WTC11 (cell line): ENCODE measurements at regions not wholly inside any gene's neighbourhood (a gene's known extent, or its start where the extent isn't known, plus 50 kb on each side); places are given as distances from the start of the nearest gene placed in this dataset.

ENCODE experiments used
- CTCF ChIP-seq: fragments of 200-600 bp; IDR thresholded peaks from 2 replicates; pipeline ENCODE4 v1.8.0; 2022; ENCODE audit warnings: antibody characterized with exemption
- E2F1 ChIP-seq: sonication (generic); formaldehyde crosslinking; IDR thresholded peaks from 2 replicates; pipeline ENCODE4 v1.8.0; 2022; ENCODE audit warnings: mild to moderate bottlenecking, missing genetic modification reagents
- ETV6 ChIP-seq: sonication (generic); formaldehyde crosslinking; IDR thresholded peaks from 2 replicates; pipeline ENCODE4 v1.8.1; 2022; ENCODE audit warnings: mild to moderate bottlenecking, missing genetic modification reagents
- FOXK1 ChIP-seq: sonication (generic); formaldehyde crosslinking; IDR thresholded peaks from 2 replicates; pipeline ENCODE4 v1.8.0; 2022; ENCODE audit warnings: mild to moderate bottlenecking, moderate library complexity, missing genetic modification reagents
- IRF1 ChIP-seq: sonication (generic); formaldehyde crosslinking; IDR thresholded peaks from 2 replicates; pipeline ENCODE4 v1.8.0; 2023; ENCODE audit warnings: missing genetic modification reagents
- JUN ChIP-seq: sonication (generic); formaldehyde crosslinking; IDR thresholded peaks from 2 replicates; pipeline ENCODE4 v1.8.0; 2023; ENCODE audit warnings: mild to moderate bottlenecking, missing genetic modification reagents
- KAT7 ChIP-seq: sonication (generic); formaldehyde crosslinking; IDR thresholded peaks from 2 replicates; pipeline ENCODE4 v1.8.1; 2023; ENCODE audit warnings: missing genetic modification reagents, mild to moderate bottlenecking, borderline replicate concordance
- MXD4 ChIP-seq: fragments of 250-450 bp; sonication (Bioruptor Pico); IDR thresholded peaks from 2 replicates; pipeline ENCODE4 v1.8.0; 2021; ENCODE audit warnings: mild to moderate bottlenecking, moderate library complexity, borderline replicate concordance
- SP1 ChIP-seq: sonication (generic); formaldehyde crosslinking; conservative IDR thresholded peaks from 2 replicates; pipeline ENCODE4 v1.8.1; 2022; ENCODE audit warnings: missing genetic modification reagents
- TCF7 ChIP-seq: sonication (generic); formaldehyde crosslinking; IDR thresholded peaks from 2 replicates; pipeline ENCODE4 v1.8.0; 2022; ENCODE audit warnings: mild to moderate bottlenecking, low read depth, missing genetic modification reagents, moderate library complexity
- TP53 ChIP-seq: sonication (generic); formaldehyde crosslinking; IDR thresholded peaks from 2 replicates; pipeline ENCODE4 v1.8.1; 2023; ENCODE audit warnings: mild to moderate bottlenecking, missing genetic modification reagents
- USF1 ChIP-seq: sonication (generic); formaldehyde crosslinking; IDR thresholded peaks from 2 replicates; pipeline ENCODE4 v1.8.0; 2022; ENCODE audit warnings: mild to moderate bottlenecking, missing genetic modification reagents
- ZNF219 ChIP-seq: sonication (generic); formaldehyde crosslinking; IDR thresholded peaks from 2 replicates; pipeline ENCODE4 v1.8.0; 2023; ENCODE audit warnings: missing genetic modification reagents, mild to moderate bottlenecking, borderline replicate concordance
- ZNF317 ChIP-seq: sonication (generic); formaldehyde crosslinking; IDR thresholded peaks from 2 replicates; pipeline ENCODE4 v1.8.1; 2023; ENCODE audit warnings: low read depth, mild to moderate bottlenecking, moderate library complexity, missing genetic modification reagents, borderline replicate concordance

- TF ChIP-seq TCF7 (CRISPR knock-in tag) (no peak), CTCF (no peak), FOXK1 (no peak), KAT7 (CRISPR knock-in tag) (no peak), SP1 (CRISPR knock-in tag) (no peak), ZNF219 (CRISPR knock-in tag) (no peak), ZNF317 (CRISPR knock-in tag) (no peak), USF1 (CRISPR knock-in tag) (no peak), TP53 (CRISPR knock-in tag) (no peak), JUN (no peak), ETV6 (CRISPR knock-in tag) (no peak), MXD4 (CRISPR knock-in tag) (no peak), E2F1 (CRISPR knock-in tag) (no peak), IRF1 (CRISPR knock-in tag) (no peak)
Observed at GRCh38 chr21:41666641-41667081, 100.2 kb downstream of the RIPK4 start.
